H1 (cell line): ENCODE measurements at regions not wholly inside any gene's neighbourhood (a gene's known extent, or its start where the extent isn't known, plus 50 kb on each side); places are given as distances from the start of the nearest gene placed in this dataset.

Experiments
- CTCF ChIA-PET: fragments of 300-600 bp; sonication (Branson Sonifier 250); formaldehyde crosslinking; loops from one replicate; lab custom pipeline; 2021; ENCODE audit not compliant: partially characterized antibody; lab: Charles Lee
- POLR2A ChIA-PET: fragments of 300-600 bp; sonication (Branson Sonifier 250); formaldehyde crosslinking; loops from one replicate; lab custom pipeline; 2021; ENCODE audit warnings: inconsistent platforms; ENCODE audit not compliant: partially characterized antibody; lab: Charles Lee
- DNase-seq, 2 experiments: peaks; one replicate each; pipeline versions ENCODE4 v3.0.0 to v3.0.0-alpha.2; 2010 to 2022; ENCODE audit warnings: low spot score in 2 of 2, low read depth in 1 of 2, mixed read lengths in 1 of 2
- FAIRE-seq: peaks from 2 replicates; lab custom pipeline; 2011; peaks lifted over from hg19 to GRCh38; lab: Jason Lieb, UNC
- H2AFZ ChIP-seq: 2 replicates; pipeline ENCODE4 v1.8.1; 2012; ENCODE audit warnings: low read length, inconsistent platforms
- H2AK5ac ChIP-seq: 2 replicates; pipeline ENCODE4 v1.6.1; 2013; ENCODE audit warnings: low read depth, low read length
- H2BK120ac ChIP-seq: replicated peaks from 2 replicates; pipeline ENCODE3; 2013; ENCODE audit warnings: low read depth, low read length, inconsistent platforms
- H2BK12ac ChIP-seq: 2 replicates; pipeline ENCODE4 v1.6.1; 2013; ENCODE audit warnings: low read depth, low read length
- H2BK15ac ChIP-seq: 2 replicates; pipeline ENCODE4 v1.6.1; 2013; ENCODE audit warnings: low read length
- H2BK20ac ChIP-seq: 2 replicates; pipeline ENCODE4 v1.6.1; 2013; ENCODE audit warnings: low read length
- H2BK5ac ChIP-seq: 2 replicates; pipeline ENCODE4 v1.6.1; 2013; ENCODE audit warnings: low read depth, low read length
- H3K14ac ChIP-seq: 2 replicates; pipeline ENCODE4 v1.6.1; 2013; ENCODE audit warnings: inconsistent platforms; ENCODE audit not compliant: insufficient read length
- H3K18ac ChIP-seq: 2 replicates; pipeline ENCODE4 v1.6.1; 2013; ENCODE audit warnings: low read length; ENCODE audit errors: extremely low read depth
- H3K23ac ChIP-seq: 2 replicates; pipeline ENCODE4 v1.6.1; 2013; ENCODE audit warnings: inconsistent platforms; ENCODE audit not compliant: insufficient read length
- H3K23me2 ChIP-seq: 2 replicates; pipeline ENCODE4 v1.6.1; 2013; ENCODE audit warnings: low read depth, low read length
- H3K27ac ChIP-seq: 2 replicates; pipeline ENCODE4 v1.6.1; 2011; ENCODE audit warnings: low read depth, low read length, inconsistent platforms
- H3K27me3 ChIP-seq, 4 experiments: replicated peaks in 1 of 4; 1 replicate in 1 of 4; 2 replicates in 3 of 4; pipeline versions ENCODE4 v1.6.1 to v1.8.1; 2011 to 2013; ENCODE audit warnings: low read length in 3 of 4, mild to moderate bottlenecking in 3 of 4, inconsistent platforms in 2 of 4, mixed read lengths in 2 of 4, moderate library complexity in 1 of 4; ENCODE audit not compliant: control insufficient read depth in 3 of 4, insufficient read depth in 3 of 4; ENCODE audit errors: extremely low read depth in 1 of 4
- H3K36me3 ChIP-seq, 4 experiments: 2 replicates each; pipeline versions ENCODE4 v1.6.1 to v1.8.1; 2011 to 2013; ENCODE audit warnings: mild to moderate bottlenecking in 4 of 4, low read length in 3 of 4, moderate library complexity in 2 of 4, control low read depth in 1 of 4, inconsistent platforms in 1 of 4; ENCODE audit not compliant: insufficient read depth in 4 of 4, control insufficient read depth in 2 of 4
- H3K4ac ChIP-seq: replicated peaks from 2 replicates; pipeline ENCODE3; 2013; ENCODE audit warnings: low read length, low read depth, mixed read lengths, inconsistent platforms; ENCODE audit not compliant: insufficient read length
- H3K4me1 ChIP-seq, 4 experiments: replicated peaks in 1 of 4; 1 replicate in 1 of 4; 2 replicates in 3 of 4; pipeline versions ENCODE4 v1.6.1 to v1.8.1; 2011 to 2013; ENCODE audit warnings: low read length in 3 of 4, inconsistent platforms in 2 of 4, mixed read lengths in 1 of 4; ENCODE audit not compliant: insufficient read depth in 4 of 4, control insufficient read depth in 3 of 4
- H3K4me2 ChIP-seq, 2 experiments: 2 replicates each; pipeline versions ENCODE4 v1.6.1 to v1.8.1; 2011 to 2013; ENCODE audit warnings: low read depth in 2 of 2, low read length in 2 of 2, control low read depth in 1 of 2, inconsistent platforms in 1 of 2, mild to moderate bottlenecking in 1 of 2; ENCODE audit not compliant: insufficient read depth in 1 of 2
- H3K4me3 ChIP-seq, 4 experiments: fragments of 200-600, 300-600 bp in 1 of 4; sonication (generic), shearing (Covaris generic), sonication (Bioruptor Twin) in 1 of 4; 2 replicates each; pipeline versions ENCODE4 v1.5.1 to v1.8.1; 2011 to 2016; ENCODE audit warnings: low read length in 4 of 4, low read depth in 3 of 4, control low read depth in 2 of 4, inconsistent platforms in 2 of 4, mild to moderate bottlenecking in 2 of 4, mixed read lengths in 1 of 4, moderate library complexity in 1 of 4; ENCODE audit not compliant: insufficient read depth in 2 of 4; ENCODE audit errors: extremely low read depth in 1 of 4
- H3K56ac ChIP-seq: replicated peaks from 2 replicates; pipeline ENCODE3; 2013; ENCODE audit warnings: low read depth, mild to moderate bottlenecking, mixed read lengths, low read length, inconsistent platforms; ENCODE audit not compliant: insufficient read length
- H3K79me1 ChIP-seq: 2 replicates; pipeline ENCODE4 v1.6.1; 2013; ENCODE audit warnings: low read depth, low read length, control low read depth
- H3K79me2 ChIP-seq, 2 experiments: 2 replicates each; pipeline versions ENCODE4 v1.6.1 to v1.8.1; 2012 to 2013; ENCODE audit warnings: low read length in 2 of 2, mild to moderate bottlenecking in 2 of 2, inconsistent platforms in 1 of 2; ENCODE audit not compliant: insufficient read depth in 2 of 2, control insufficient read depth in 1 of 2
- H3K9ac ChIP-seq, 4 experiments: replicated peaks in 1 of 4; 1 replicate in 1 of 4; 2 replicates in 3 of 4; pipeline versions ENCODE4 v1.6.1 to v1.8.1; 2011 to 2013; ENCODE audit warnings: low read depth in 3 of 4, low read length in 3 of 4, control low read depth in 2 of 4, mild to moderate bottlenecking in 2 of 4, moderate library complexity in 2 of 4, inconsistent platforms in 1 of 4; ENCODE audit errors: extremely low read depth in 1 of 4
- H3K9me3 ChIP-seq, 2 experiments: 2 replicates each; pipeline versions ENCODE4 v1.6.1 to v1.8.1; 2012 to 2013; ENCODE audit warnings: mild to moderate bottlenecking in 2 of 2, moderate library complexity in 2 of 2, control low read depth in 1 of 2, inconsistent platforms in 1 of 2, low read depth in 1 of 2, low read length in 1 of 2, mixed read lengths in 1 of 2; ENCODE audit not compliant: insufficient read depth in 2 of 2
- H4K20me1 ChIP-seq, 2 experiments: replicated peaks in 1 of 2; 2 replicates each; pipeline versions ENCODE3 to v1.8.1; 2011 to 2013; ENCODE audit warnings: inconsistent platforms in 2 of 2, low read length in 2 of 2, mild to moderate bottlenecking in 1 of 2; ENCODE audit not compliant: insufficient read depth in 2 of 2, control insufficient read depth in 1 of 2
- H4K5ac ChIP-seq: 2 replicates; pipeline ENCODE4 v1.6.1; 2013; ENCODE audit warnings: low read length, low read depth, mixed read lengths, inconsistent platforms; ENCODE audit not compliant: insufficient read length
- H4K8ac ChIP-seq: 2 replicates; pipeline ENCODE4 v1.8.0; 2013; ENCODE audit warnings: mild to moderate bottlenecking, moderate library complexity, low read length, inconsistent platforms; ENCODE audit not compliant: insufficient read depth; ENCODE audit errors: extremely low read depth
- H4K91ac ChIP-seq: replicated peaks from 2 replicates; pipeline ENCODE3; 2013; ENCODE audit warnings: low read length, mixed read lengths, inconsistent platforms; ENCODE audit not compliant: insufficient read length
- CEBPB ChIP-seq: IDR thresholded peaks from 2 replicates; pipeline ENCODE4 v1.6.1; 2012; ENCODE audit warnings: low read depth, low read length
- SIN3A ChIP-seq, 2 experiments: IDR thresholded peaks in 1 of 2; conservative IDR thresholded peaks in 1 of 2; 2 replicates each; pipeline ENCODE4 v1.6.1; 2011 to 2012; ENCODE audit warnings: low read length in 2 of 2, improper control_type of control experiment in 1 of 2, low read depth in 1 of 2, mild to moderate bottlenecking in 1 of 2
- WGBS, 2 experiments: shearing (Covaris generic) in 1 of 2; methylation state at CpG; one replicate each; pipeline versions ENCODE4 v1.1.6 to v1.1.7; 2013 to 2015; ENCODE audit warnings: low lambda C conversion rate in 2 of 2, mixed read lengths in 2 of 2, inconsistent platforms in 1 of 2, low coverage in 1 of 2, missing lambda C conversion rate in 1 of 2; ENCODE audit not compliant: insufficient replicate concordance in 2 of 2, insufficient coverage in 1 of 2, insufficient read length in 1 of 2; ENCODE audit errors: extremely low coverage in 1 of 2, missing lambda C conversion rate in 1 of 2; 5-methylcytosine and 5-hydroxymethylcytosine counted together

DNA sequence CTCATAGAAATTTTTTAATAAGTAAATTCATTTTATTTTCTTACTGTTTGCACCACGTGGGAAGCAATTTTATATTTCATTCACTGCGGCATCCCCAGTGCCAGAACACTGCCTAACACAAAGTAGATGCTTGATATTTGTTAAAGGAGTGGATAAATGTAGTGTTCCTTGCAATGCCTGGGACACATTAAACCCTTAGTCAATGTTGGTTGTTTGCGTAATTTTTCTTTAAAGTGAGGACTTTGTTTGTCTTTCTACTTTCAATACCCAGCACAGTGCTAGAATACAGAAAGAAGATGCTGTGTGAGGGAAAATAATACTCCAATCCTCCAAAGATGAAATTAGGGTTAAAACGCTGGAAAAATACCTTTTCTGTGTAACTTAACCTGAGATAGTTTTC, 299.3 kb downstream of the MAP2K6 start:
- Histone ChIP-seq H3K9ac (no peak overlapping the region), H3K27ac (no peak overlapping the region), H2BK120ac (no peak overlapping the region), H3K9me3 (no peaks in the 10 kb centered on the region), H4K5ac (no peak overlapping the region), H3K56ac (no peak overlapping the region), H3K23me2 (no peaks in the 10 kb centered on the region; the same call in 1 of the 2 replicates), H2BK15ac (no peak overlapping the region), H3K4me2 (no peak overlapping the region), H3K27me3 (no peaks in the 10 kb centered on the region), H2AK5ac (no peak overlapping the region), H3K79me1 (no peaks in the 10 kb centered on the region), H2BK5ac (no peak overlapping the region), H3K4me3 (no peak overlapping the region), H3K14ac (no peak overlapping the region), H3K79me2 (no peaks in the 10 kb centered on the region), H2AFZ (no peak overlapping the region), H4K20me1 (no peaks in the 10 kb centered on the region), H2BK20ac (no peak overlapping the region), H4K8ac (no peak overlapping the region), H4K91ac (no peak overlapping the region), H3K4ac (no peak overlapping the region), H3K18ac (no peak overlapping the region), H3K4me1 (no peaks in the 10 kb centered on the region), H3K23ac (no peak overlapping the region), H2BK12ac (no peak overlapping the region), H3K36me3 (no peaks in the 10 kb centered on the region)
- WGBS, 2 experiments, result 81% methylated on average over 4 of the region's 4 CpGs; no CpG with 5 or more reads in 1 of the 2 experiments
- DNase-seq (no peak), FAIRE-seq (no peak)
- ChIA-PET CTCF (no interaction called here), POLR2A (no interaction called here)
- TF ChIP-seq SIN3A (conservative IDR thresholded peaks at IDR 0.05 in 1 of 2, IDR thresholded peaks at IDR 0.05 in 1 of 2; ENCODE audit: low read depth in 1 of 2, low read length in 2 of 2) (no peak), CEBPB (no peak)
